Hematopoietic multipotent progenitor cell treated with erythropoietin and hydrocortisone succinate and interleukin-3 and kit ligand, for 8 days (in vitro differentiated cells): ENCODE measurements at regions not wholly inside any gene's neighbourhood (a gene's known extent, or its start where the extent isn't known, plus 50 kb on each side); places are given as distances from the start of the nearest gene placed in this dataset.

Experiments used
- DNase-seq: peaks from one replicate; pipeline ENCODE4 v3.0.0-alpha.2; 2015

DNA sequence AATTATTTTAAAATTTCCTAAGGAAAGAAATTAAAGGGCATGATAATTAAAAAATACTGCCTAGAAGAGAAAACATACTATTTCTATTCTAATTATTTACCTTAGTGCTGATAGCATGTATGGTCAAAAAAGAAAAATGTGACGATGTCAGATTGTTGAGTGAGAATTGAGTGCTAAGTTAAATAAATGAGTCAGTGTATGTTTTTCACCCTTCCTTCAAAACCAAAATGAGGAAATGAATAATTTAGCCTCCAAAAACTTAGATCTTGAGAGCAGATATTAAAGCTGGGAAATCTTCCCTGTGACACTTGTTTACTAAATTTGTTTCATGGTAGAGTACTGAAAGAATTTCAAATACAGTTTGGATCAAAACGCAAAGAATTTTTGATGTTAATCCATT lies 58.6 kb upstream of the NYAP2 start:
- DNase-seq = no peak

GRCh38 chr2:225337183-225337582 lies 62.3 kb upstream of the NYAP2 start:
- no peak for DNase-seq

- DNase-seq = no peak
These were observed 65.0 kb upstream of the NYAP2 start for GRCh38 chr2:225334514-225334913.

DNA sequence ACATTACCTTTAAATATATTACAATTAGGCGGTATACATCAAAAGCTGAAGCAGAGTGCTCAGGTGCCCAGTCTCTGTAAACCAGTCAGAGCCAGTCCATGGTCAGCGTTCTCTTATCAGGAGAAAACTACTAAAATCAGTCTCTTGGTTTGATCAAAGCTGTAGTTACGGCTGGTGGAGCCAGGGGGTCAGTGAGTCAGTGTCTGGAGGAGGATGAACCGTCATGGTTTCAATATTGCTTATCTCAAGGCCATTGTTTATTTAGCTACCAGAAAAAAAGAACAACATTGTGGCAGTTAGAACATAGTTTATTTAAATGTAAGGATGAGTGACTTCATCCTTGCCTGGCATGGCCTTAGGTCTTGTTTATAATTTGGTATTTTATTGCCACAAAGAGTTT lies 71.3 kb upstream of the NYAP2 start:
- DNase-seq = no peak

- no peak for DNase-seq
These were observed 72.5 kb upstream of the NYAP2 start for GRCh38 chr2:225326969-225327368.

DNA sequence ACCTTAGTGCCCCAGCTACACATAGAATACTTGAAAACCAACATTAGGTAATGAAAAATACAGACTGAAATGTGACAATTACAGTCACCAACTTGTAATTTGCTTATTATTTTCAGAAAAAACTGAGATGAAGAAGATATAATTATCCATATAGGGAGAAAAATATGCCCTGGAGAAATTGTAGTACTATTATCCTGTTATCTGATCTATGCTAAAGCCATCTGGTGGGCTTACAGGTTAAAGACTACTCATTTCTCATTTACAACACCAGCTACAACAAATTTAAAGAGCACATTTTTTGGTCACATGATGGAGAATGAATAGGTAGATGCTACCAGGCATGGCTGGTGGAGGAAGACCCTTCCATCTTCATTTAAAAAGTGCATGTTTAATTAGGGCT lies 79.6 kb upstream of the NYAP2 start:
- no peak for DNase-seq

DNA sequence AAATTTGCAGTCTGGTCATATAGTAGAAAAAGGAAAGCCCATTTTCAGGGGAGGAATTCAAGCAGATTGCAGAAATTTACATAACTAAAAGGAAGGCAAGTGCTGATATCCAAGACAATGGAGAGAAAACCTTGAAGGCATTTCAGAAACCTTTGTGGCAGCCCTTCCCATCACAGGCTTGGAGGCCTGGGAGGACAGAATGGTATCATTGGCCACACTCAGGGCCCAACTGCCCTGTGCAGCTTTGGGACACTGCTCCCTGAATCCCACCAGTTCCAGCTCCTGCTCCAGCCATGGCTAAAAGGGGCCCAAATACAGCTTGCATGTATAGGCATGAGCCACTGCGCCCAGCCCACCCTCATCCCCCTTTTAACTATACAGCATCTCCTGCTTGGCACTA lies 81.1 kb upstream of the NYAP2 start:
- DNase-seq = no peak

- no peak for DNase-seq
These were observed 82.3 kb upstream of the NYAP2 start for GRCh38 chr2:225317186-225317585.

DNA sequence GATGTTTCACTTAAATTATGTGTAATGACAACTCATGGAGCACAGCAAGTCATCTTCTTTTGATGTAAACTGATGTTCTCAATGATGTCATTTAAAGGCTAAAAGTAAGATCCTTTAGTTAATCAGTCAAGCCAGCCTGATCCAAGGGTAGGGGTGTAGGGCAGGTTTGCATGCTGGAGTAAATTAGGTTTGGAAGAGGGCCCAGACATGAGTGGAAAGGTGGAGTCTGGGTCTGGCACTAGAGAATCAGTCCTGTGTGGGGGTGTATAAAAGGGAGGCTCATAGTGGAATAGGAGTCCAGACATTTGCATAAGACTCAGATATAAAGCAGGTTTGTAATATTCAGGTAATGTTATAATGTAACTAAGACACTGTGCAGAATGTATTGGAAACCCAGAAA lies 88.8 kb upstream of the NYAP2 start:
- DNase-seq = no peak

DNA sequence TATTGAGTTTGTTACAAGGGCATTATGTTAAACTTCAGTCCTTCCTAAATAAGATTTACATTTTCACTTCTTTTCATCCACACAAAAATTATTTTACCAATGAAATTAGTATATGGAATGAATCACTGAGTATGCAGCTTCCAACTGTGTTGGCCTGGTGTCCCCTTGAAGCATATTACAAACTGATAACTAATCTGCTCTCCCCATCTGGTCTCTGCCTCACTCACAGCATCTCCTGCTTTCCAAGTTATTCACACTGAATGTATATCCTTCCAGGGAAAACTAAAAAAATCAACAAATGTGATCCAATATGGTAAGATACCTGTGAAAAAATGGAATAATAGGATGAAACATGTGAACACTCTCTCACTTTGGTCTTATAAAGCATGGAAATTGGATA lies 90.0 kb upstream of the NYAP2 start:
- DNase-seq = no peak

DNA sequence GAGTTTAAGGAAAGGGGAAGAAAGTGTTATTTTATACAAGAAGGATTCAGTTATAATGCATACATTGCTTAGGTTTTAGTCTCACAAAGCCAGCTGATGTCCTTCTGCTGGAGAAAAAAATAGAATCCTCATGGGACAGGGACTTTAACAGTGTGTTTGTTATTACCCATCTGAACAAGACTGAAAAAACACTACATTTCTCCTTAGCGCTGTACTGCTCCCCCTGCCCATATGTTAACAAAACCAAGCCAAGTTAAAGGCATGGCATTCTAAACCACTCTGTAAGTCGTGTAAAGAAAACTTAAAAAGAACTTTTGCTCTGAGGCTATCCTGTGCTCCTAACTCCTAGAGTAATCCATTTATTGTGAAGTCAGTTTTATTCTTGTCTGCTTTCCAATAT lies 102.6 kb upstream of the NYAP2 start:
- DNase-seq = no peak

- no peak for DNase-seq
These were observed 104.4 kb upstream of the NYAP2 start for GRCh38 chr2:225295102-225295501.

DNA sequence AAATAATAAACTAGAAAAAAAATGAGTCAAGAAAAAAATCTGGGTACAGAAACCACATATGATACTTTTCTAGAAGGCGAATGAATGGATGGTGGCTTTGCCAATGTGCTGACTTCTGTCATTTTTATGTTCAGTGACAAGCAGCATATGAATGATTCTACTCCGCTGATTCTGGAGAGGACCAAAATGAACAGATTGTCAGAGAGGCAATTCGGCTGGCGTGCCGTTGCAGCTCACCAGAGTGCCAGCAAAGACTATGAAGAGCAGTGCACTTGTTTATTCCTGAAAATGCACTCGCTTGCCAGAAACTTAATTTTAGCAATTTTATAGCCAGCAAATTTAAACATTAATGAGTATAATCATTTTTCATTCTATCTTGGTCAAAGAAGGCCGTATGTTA lies 105.9 kb upstream of the NYAP2 start:
- DNase-seq = no peak

DNA sequence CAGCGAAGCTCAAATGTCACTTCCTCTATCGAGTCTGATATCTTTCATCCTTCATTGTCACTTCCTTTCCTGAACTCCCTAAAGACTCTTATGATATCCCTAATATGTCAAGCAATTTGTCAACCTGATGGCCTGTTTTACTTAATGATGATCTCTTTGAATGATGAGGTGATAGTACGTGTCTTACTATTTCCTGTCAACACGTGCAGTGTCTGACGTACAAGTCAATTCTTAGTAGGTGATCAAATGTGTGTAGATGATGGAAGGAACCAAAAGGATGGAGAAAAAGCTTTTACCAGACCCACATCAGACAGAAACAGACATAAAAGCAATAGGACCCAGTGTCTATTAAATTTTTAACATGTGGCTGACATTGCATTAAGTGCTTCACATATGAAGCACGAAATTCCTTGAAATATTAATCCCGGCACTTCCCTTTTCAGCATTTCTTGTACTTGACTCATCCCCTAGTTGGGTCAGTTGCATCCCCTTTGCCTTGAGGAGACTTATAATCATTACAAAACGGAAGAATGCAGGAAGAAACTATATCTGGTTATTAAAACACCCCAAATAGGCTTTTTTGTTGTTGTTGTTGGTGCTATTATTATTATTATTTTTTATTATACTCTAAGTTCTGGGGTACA lies 108.6 kb upstream of the NYAP2 start:
- no peak for DNase-seq

DNA sequence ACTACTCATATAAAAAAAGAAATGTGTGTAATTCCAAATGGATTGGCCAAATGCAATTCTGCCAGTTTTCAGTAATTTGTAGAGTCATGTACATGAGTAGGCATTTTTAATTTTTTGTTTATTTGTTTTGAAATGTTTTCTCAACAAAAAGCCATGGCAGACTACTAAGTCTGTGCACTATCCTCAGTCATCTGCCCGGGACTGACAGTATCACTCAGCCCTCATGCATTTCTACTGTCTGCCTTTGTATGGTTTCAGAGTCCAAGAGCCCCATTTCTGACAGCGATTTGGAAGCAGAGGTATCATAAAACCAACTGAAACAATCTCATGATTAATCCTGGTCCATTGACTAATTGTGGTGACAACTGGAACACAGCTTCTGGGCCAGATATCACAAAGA lies 109.9 kb upstream of the NYAP2 start:
- DNase-seq = no peak

GRCh38 chr2:225288986-225289385 lies 110.5 kb upstream of the NYAP2 start:
- no peak for DNase-seq

- peak; percentile 15 for DNase-seq
These were observed 116.4 kb upstream of the NYAP2 start for GRCh38 chr2:225282858-225283710.

DNA sequence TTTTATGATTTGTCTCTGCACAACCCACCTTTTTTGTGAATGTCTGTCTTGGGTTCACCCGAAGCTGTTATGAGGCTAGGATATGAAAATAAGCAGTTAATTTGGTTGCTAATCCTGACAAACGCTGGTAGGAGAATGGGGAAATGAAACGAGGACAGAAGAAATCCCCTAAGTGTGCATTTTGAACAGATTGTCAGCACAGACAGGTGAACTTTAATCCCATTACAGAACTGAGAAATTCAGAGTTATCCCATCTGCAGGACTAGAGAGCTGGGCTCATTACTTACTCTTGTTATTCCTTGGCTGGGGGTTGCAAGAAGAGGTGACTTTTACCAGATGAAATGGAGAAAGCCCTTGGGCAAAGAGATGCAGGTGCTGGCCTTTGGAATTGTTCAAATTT lies 123.3 kb upstream of the NYAP2 start:
- DNase-seq = no peak

- no peak for DNase-seq
These were observed 124.1 kb upstream of the NYAP2 start for GRCh38 chr2:225275443-225275842.

DNA sequence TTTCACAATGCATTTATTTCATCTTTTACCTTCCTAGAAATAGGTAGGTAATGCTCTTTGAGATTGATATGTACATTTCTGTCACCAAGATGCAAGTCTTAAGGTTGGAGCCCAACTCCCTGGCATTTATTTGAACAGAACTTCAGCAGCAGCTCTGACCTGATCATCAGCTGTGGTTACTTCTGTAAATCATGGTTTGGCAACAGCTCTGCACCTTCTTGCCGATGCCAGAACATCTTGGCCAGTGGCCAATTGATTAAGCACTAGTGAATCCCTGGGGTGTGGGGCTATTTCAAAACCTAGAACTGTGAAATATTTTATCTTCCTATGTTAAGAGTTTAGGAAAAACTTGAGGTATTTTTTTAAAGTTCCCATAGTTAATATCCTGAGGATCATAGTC lies 124.8 kb upstream of the NYAP2 start:
- DNase-seq = no peak

- DNase-seq = no peak
These were observed 127.3 kb upstream of the NYAP2 start for GRCh38 chr2:225272173-225272572.

GRCh38 chr2:225270861-225271260 lies 128.6 kb upstream of the NYAP2 start:
- peak; percentile 33 for DNase-seq

GRCh38 chr2:225270053-225270452 lies 129.5 kb upstream of the NYAP2 start:
- DNase-seq = no peak

- DNase-seq = no peak
These were observed 145.1 kb upstream of the NYAP2 start for GRCh38 chr2:225254363-225254762.

GRCh38 chr2:225244933-225245332 lies 154.6 kb upstream of the NYAP2 start:
- DNase-seq = no peak
